Esophagus muscularis mucosa (tissue), 4 donors: ENCODE measurements at regions not wholly inside any gene's neighbourhood (a gene's known extent, or its start where the extent isn't known, plus 50 kb on each side); places are given as distances from the start of the nearest gene placed in this dataset.

Source experiments
- DNase-seq: peaks from one replicate; pipeline ENCODE4 v3.0.0-alpha.2; 2017; ENCODE audit errors: extremely low spot score
- H3K27ac ChIP-seq, 4 donors: fragments of 200-600 bp; sonication (generic); replicated peaks in 1 of 4; 1 replicate in 3 of 4; 2 replicates in 1 of 4; pipeline ENCODE4 v1.5.1; 2016 to 2019; ENCODE audit warnings: mild to moderate bottlenecking in 1 of 4
- H3K27me3 ChIP-seq, 4 donors: fragments of 200-600 bp; sonication (generic); one replicate each; pipeline versions ENCODE4 v1.5.1 to v1.6.0; 2016 to 2019
- H3K36me3 ChIP-seq, 4 donors: fragments of 200-600 bp; sonication (generic); one replicate each; pipeline ENCODE4 v1.5.1; 2016 to 2019
- H3K4me1 ChIP-seq, 4 donors: fragments of 200-600 bp; sonication (generic); one replicate each; pipeline ENCODE4 v1.5.1; 2016 to 2019
- H3K4me3 ChIP-seq, 4 donors: fragments of 200-600 bp; sonication (generic); 1 replicate in 2 of 4; 2 replicates in 2 of 4; pipeline ENCODE4 v1.5.1; 2016 to 2019; ENCODE audit warnings: mild to moderate bottlenecking in 4 of 4, moderate library complexity in 1 of 4
- H3K9me3 ChIP-seq, 4 donors: fragments of 200-600 bp; sonication (generic); 1 replicate in 3 of 4; 2 replicates in 1 of 4; pipeline ENCODE4 v1.5.1; 2016 to 2019
- CTCF ChIP-seq, 3 experiments: fragments of 200-600 bp in 2 of 3; fragments of 450-650 bp in 1 of 3; sonication (generic) in 2 of 3; IDR thresholded peaks; one replicate each; pipeline ENCODE4 v1.5.1; 2017 to 2019; ENCODE audit warnings: antibody characterized with exemption in 3 of 3, mild to moderate bottlenecking in 2 of 3, moderate library complexity in 1 of 3
- EP300 ChIP-seq: sonication (generic); formaldehyde crosslinking; IDR thresholded peaks from one replicate; pipeline ENCODE4 v1.6.1; 2017; ENCODE audit warnings: antibody characterized with exemption
- POLR2A ChIP-seq: fragments of 450-650 bp; IDR thresholded peaks from one replicate; pipeline ENCODE4 v1.6.1; 2017; ENCODE audit warnings: antibody characterized with exemption, moderate library complexity, mild to moderate bottlenecking, low read depth
- POLR2AphosphoS5 ChIP-seq, 2 donors: sonication (generic); formaldehyde crosslinking; IDR thresholded peaks; one replicate each; pipeline ENCODE4 v1.6.1; 2017; ENCODE audit warnings: antibody characterized with exemption in 2 of 2
- WGBS: methylation state at CpG from one replicate; pipeline ENCODE4 v1.1.5; 2018; 5-methylcytosine and 5-hydroxymethylcytosine counted together
- intact Hi-C: fragments of 100-400 bp; cut with DNase I; formaldehyde crosslinking; loops from one replicate; pipeline ENCODE4 v1.15.1; 2023

GRCh38 chr1:90405726-90406125 lies 311.4 kb downstream of the BARHL2 start:
- no peaks in the 10 kb centered on the region for H3K27me3 ChIP-seq
- DNase-seq = no peak
- intact Hi-C loops = no loop called here
- H3K27ac ChIP-seq = no peak overlapping the region
- no peaks in the 10 kb centered on the region for H3K36me3 ChIP-seq
- no peaks in the 10 kb centered on the region for H3K9me3 ChIP-seq
- no peaks in the 10 kb centered on the region for H3K4me1 ChIP-seq
- H3K4me3 ChIP-seq = no peak overlapping the region
- 91% methylated on average over 4 of the region's 4 CpGs for WGBS
- TF ChIP-seq POLR2A = no peak
- TF ChIP-seq CTCF (IDR thresholded peaks at IDR 0.05) = no peak
- TF ChIP-seq POLR2AphosphoS5 (IDR thresholded peaks at IDR 0.05) = no peak
- TF ChIP-seq EP300 = no peak

DNA sequence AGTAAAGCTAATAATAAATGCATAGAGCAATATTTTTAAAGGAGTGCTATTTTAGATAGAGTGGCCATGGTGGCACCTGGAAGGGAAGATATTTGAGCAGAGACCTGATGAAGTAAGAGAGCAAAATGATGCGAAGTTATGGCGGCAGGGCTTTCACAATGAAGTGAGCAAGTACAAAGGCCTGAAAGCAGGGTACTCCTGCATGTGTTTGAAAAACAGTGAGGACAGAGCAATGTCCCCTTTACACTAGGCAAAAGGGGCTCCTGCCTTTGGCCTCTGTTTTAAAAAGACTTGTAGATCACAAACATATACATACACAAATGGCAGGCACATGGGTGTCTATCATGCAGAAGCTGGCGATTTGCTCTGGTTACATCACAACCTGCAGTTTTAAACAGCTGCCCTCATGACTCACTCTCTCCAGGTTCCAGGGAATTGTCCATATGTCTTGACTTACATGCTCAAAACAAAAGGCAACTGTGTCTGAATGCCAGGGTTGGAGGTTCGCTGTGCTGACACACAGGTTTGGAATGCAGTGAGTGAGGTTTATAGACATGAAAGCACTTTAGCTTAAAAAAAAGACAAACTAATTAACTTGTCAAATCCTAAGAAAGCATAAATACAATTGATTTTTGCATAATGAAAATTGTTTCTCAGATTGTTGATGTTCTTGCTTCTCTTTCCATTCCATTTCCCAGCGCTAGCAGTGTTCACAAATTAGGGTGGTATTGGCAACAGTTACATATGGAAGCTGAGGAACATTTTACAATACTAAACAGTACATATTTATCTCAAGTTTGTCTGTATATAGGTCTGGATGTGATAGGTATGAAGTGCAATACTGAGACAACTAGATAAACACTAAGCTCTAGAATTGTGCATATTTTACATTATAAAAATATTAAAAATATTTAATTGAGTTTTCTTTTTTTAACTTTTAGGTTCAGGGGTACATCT lies 313.9 kb downstream of the BARHL2 start:
- Histone ChIP-seq H3K36me3 (no peaks in the 10 kb centered on the region), H3K4me1 (no peaks in the 10 kb centered on the region), H3K27ac (no peak overlapping the region), H3K9me3 (no peaks in the 10 kb centered on the region), H3K4me3 (no peak overlapping the region), H3K27me3 (no peaks in the 10 kb centered on the region)
- WGBS = 75% methylated on average over 5 of the region's 5 CpGs
- DNase-seq = no peak
- intact Hi-C loops = no loop called here
- TF ChIP-seq EP300 (no peak), POLR2A (no peak), CTCF (IDR thresholded peaks at IDR 0.05) (no peak), POLR2AphosphoS5 (IDR thresholded peaks at IDR 0.05) (no peak)

GRCh38 chr1:90400131-90400530 lies 317.0 kb downstream of the BARHL2 start:
- Histone ChIP-seq H3K4me3 (no peak overlapping the region), H3K9me3 (no peaks in the 10 kb centered on the region), H3K4me1 (no peaks in the 10 kb centered on the region), H3K27ac (no peak overlapping the region), H3K27me3 (no peaks in the 10 kb centered on the region), H3K36me3 (no peaks in the 10 kb centered on the region)
- no peak for DNase-seq
- WGBS = 57% methylated on average over 2 of the region's 2 CpGs
- intact Hi-C loops = no loop called here
- TF ChIP-seq EP300 = no peak
- TF ChIP-seq CTCF (IDR thresholded peaks at IDR 0.05) = no peak
- no peak for TF ChIP-seq POLR2A
- no peak for TF ChIP-seq POLR2AphosphoS5 (IDR thresholded peaks at IDR 0.05)

- intact Hi-C loops = no loop called here
- 87% methylated on average over 3 of the region's 3 CpGs for WGBS
Measured at GRCh38 chr1:90396917-90397316, 320.2 kb downstream of the BARHL2 start.

More at GRCh38 chr1:90396917-90397316, 320.2 kb downstream of the BARHL2 start:
- Histone ChIP-seq H3K27me3 (no peaks in the 10 kb centered on the region), H3K36me3 (no peaks in the 10 kb centered on the region), H3K9me3 (no peaks in the 10 kb centered on the region), H3K4me1 (no peaks in the 10 kb centered on the region), H3K4me3 (no peak overlapping the region), H3K27ac (no peak overlapping the region)
- TF ChIP-seq CTCF (IDR thresholded peaks at IDR 0.05) (no peak), POLR2A (no peak), POLR2AphosphoS5 (IDR thresholded peaks at IDR 0.05) (no peak), EP300 (no peak)
- no peak for DNase-seq
